Upper lobe of right lung (tissue), 1 donor: ENCODE measurements at regions not wholly inside any gene's neighbourhood (a gene's known extent, or its start where the extent isn't known, plus 50 kb on each side); places are given as distances from the start of the nearest gene placed in this dataset.

ENCODE experiments used
- ATAC-seq: fragments of 200-7000 bp; cut with Tn5 transposase; one replicate; pipeline ENCODE4 v1.9.1; 2020; ENCODE audit warnings: mild to moderate bottlenecking, moderate library complexity
- DNase-seq: peaks from one replicate; pipeline ENCODE4 v3.0.0-alpha.2; 2020
- H3K27ac ChIP-seq: fragments of 200-600 bp; one replicate; pipeline ENCODE4 v1.8.0; 2022
- H3K27me3 ChIP-seq: fragments of 200-600 bp; one replicate; pipeline ENCODE4 v1.8.0; 2022; ENCODE audit warnings: mild to moderate bottlenecking
- H3K36me3 ChIP-seq: fragments of 200-600 bp; one replicate; pipeline ENCODE4 v1.8.0; 2022
- H3K4me1 ChIP-seq: fragments of 200-600 bp; one replicate; pipeline ENCODE4 v1.8.0; 2022
- H3K4me3 ChIP-seq: fragments of 200-600 bp; one replicate; pipeline ENCODE4 v1.8.0; 2022; ENCODE audit warnings: mild to moderate bottlenecking
- H3K9me3 ChIP-seq: fragments of 200-600 bp; one replicate; pipeline ENCODE4 v1.8.0; 2022
- CTCF ChIP-seq: fragments of 200-600 bp; IDR thresholded peaks from one replicate; pipeline ENCODE4 v1.8.0; 2022; ENCODE audit warnings: antibody characterized with exemption
- intact Hi-C: fragments of 100-400 bp; cut with DNase I; formaldehyde crosslinking; loops from one replicate; pipeline ENCODE4 v1.11.0; 2022
- donor health status: DM: no; HTN: yes; CAD: no; lungs with severe emphysema.

GRCh38 chr10:33826186-33826585 lies 491.7 kb upstream of the NRP1 start:
- H3K4me3 ChIP-seq: no peak overlapping the region
- no peaks in the 10 kb centered on the region for H3K36me3 ChIP-seq
- no peaks in the 10 kb centered on the region for H3K27me3 ChIP-seq
- H3K9me3 ChIP-seq: no peaks in the 10 kb centered on the region
- DNase-seq (no peak), ATAC-seq (no peak)
- no peaks in the 10 kb centered on the region for H3K4me1 ChIP-seq
- H3K27ac ChIP-seq: no peak overlapping the region
- intact Hi-C loops: no loop called here
- no peak for TF ChIP-seq CTCF

GRCh38 chr10:33822774-33823173 lies 488.3 kb upstream of the NRP1 start:
- DNase-seq: no peak
- Histone ChIP-seq H3K4me1 (no peaks in the 10 kb centered on the region), H3K9me3 (no peaks in the 10 kb centered on the region), H3K4me3 (no peak overlapping the region), H3K27me3 (no peaks in the 10 kb centered on the region), H3K36me3 (no peaks in the 10 kb centered on the region), H3K27ac (no peak overlapping the region)
- no peak for ATAC-seq
- intact Hi-C loops: no loop called here
- no peak for TF ChIP-seq CTCF

- intact Hi-C loops: no loop called here
- H3K4me3 ChIP-seq: no peak overlapping the region
- no peaks in the 10 kb centered on the region for H3K36me3 ChIP-seq
- no peak for DNase-seq
- no peak for TF ChIP-seq CTCF
- no peak overlapping the region for H3K27ac ChIP-seq
- H3K27me3 ChIP-seq: no peaks in the 10 kb centered on the region
- no peaks in the 10 kb centered on the region for H3K9me3 ChIP-seq
- H3K4me1 ChIP-seq: no peaks in the 10 kb centered on the region
- ATAC-seq: no peak
Measured at GRCh38 chr10:33820531-33820930, 486.1 kb upstream of the NRP1 start.

GRCh38 chr10:33819206-33819605 lies 484.7 kb upstream of the NRP1 start:
- Histone ChIP-seq H3K27me3 (no peaks in the 10 kb centered on the region), H3K9me3 (no peaks in the 10 kb centered on the region), H3K27ac (no peak overlapping the region), H3K36me3 (no peaks in the 10 kb centered on the region), H3K4me3 (no peak overlapping the region), H3K4me1 (no peaks in the 10 kb centered on the region)
- intact Hi-C loops: no loop called here
- ATAC-seq (no peak), DNase-seq (no peak)
- TF ChIP-seq CTCF: no peak

- no peaks in the 10 kb centered on the region for H3K9me3 ChIP-seq
- no peak for ATAC-seq
- intact Hi-C loops: no loop called here
Measured at GRCh38 chr10:33818343-33818742, 483.9 kb upstream of the NRP1 start.

More at GRCh38 chr10:33818343-33818742, 483.9 kb upstream of the NRP1 start:
- Histone ChIP-seq H3K4me1 (no peaks in the 10 kb centered on the region), H3K4me3 (no peak overlapping the region), H3K27me3 (no peaks in the 10 kb centered on the region), H3K36me3 (no peaks in the 10 kb centered on the region), H3K27ac (no peak overlapping the region)
- no peak for DNase-seq
- no peak for TF ChIP-seq CTCF
